Right atrium auricular region (tissue), 2 donors: ENCODE measurements at regions not wholly inside any gene's neighbourhood (a gene's known extent, or its start where the extent isn't known, plus 50 kb on each side); places are given as distances from the start of the nearest gene placed in this dataset.

ENCODE experiments used
- DNase-seq: peaks from one replicate; pipeline ENCODE4 v3.0.0-alpha.2; 2019; ENCODE audit warnings: low spot score
- H3K27ac ChIP-seq, 2 donors: fragments of 200-600 bp; sonication (generic); 1 replicate in 1 of 2; 2 replicates in 1 of 2; pipeline ENCODE4 v1.5.1; 2016 to 2019
- H3K27me3 ChIP-seq, 2 donors: fragments of 200-600 bp; sonication (generic); one replicate each; pipeline versions ENCODE4 v1.5.1 to v1.6.0; 2017 to 2019
- H3K36me3 ChIP-seq: fragments of 200-600 bp; sonication (generic); one replicate; pipeline ENCODE4 v1.5.1; 2016
- H3K4me1 ChIP-seq, 2 donors: fragments of 200-600 bp; sonication (generic); one replicate each; pipeline versions ENCODE4 v1.5.1 to v1.6.0; 2017 to 2019
- H3K4me3 ChIP-seq, 2 donors: fragments of 200-600 bp; sonication (generic); 1 replicate in 1 of 2; 2 replicates in 1 of 2; pipeline ENCODE4 v1.5.1; 2017 to 2019; ENCODE audit warnings: mild to moderate bottlenecking in 1 of 2, moderate library complexity in 1 of 2
- H3K9me3 ChIP-seq, 2 donors: fragments of 200-600 bp; sonication (generic); one replicate each; pipeline ENCODE4 v1.5.1; 2019
- TF ChIP-seq, protein P1 (sequence below), 2 donors: fragments of 200-600 bp; sonication (generic); IDR thresholded peaks; one replicate each; pipeline ENCODE4 v1.5.1; 2019; ENCODE audit warnings: antibody characterized with exemption in 2 of 2

DNA sequence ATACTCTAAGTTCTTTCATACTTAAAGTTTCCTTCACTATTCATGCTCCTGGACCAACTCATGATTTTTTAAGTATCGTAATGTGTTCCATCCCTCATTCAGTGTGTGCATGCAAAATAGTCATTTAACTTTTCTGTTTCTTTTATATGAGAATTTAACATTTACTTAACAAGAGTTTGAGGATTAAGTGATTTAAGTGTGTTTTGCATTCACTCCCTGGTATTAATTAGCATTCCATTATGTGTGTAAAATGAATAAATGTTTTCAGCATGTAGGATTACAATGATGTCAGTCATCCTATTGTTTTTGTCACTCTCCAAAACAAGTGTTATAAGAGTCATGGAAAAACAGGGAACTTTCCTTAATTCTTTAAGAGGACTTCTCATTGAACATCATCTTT, 457.7 kb downstream of the IPMK start:
- no peaks in the 10 kb centered on the region for H3K36me3 ChIP-seq
- no peak for DNase-seq
- H3K4me3 ChIP-seq, result no peak overlapping the region
- H3K27me3 ChIP-seq, result no peaks in the 10 kb centered on the region
- peaks cover 0 to 9% of the 10 kb centered on the region in 2 donors for H3K9me3 ChIP-seq
- H3K4me1 ChIP-seq, result no peaks in the 10 kb centered on the region
- TF ChIP-seq, protein P1, sequence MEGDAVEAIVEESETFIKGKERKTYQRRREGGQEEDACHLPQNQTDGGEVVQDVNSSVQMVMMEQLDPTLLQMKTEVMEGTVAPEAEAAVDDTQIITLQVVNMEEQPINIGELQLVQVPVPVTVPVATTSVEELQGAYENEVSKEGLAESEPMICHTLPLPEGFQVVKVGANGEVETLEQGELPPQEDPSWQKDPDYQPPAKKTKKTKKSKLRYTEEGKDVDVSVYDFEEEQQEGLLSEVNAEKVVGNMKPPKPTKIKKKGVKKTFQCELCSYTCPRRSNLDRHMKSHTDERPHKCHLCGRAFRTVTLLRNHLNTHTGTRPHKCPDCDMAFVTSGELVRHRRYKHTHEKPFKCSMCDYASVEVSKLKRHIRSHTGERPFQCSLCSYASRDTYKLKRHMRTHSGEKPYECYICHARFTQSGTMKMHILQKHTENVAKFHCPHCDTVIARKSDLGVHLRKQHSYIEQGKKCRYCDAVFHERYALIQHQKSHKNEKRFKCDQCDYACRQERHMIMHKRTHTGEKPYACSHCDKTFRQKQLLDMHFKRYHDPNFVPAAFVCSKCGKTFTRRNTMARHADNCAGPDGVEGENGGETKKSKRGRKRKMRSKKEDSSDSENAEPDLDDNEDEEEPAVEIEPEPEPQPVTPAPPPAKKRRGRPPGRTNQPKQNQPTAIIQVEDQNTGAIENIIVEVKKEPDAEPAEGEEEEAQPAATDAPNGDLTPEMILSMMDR (IDR thresholded peaks at IDR 0.05), result no peak
- no peak overlapping the region for H3K27ac ChIP-seq

GRCh38 chr10:57807906-57808305, 459.8 kb downstream of the IPMK start:
- H3K4me1 ChIP-seq, result no peaks in the 10 kb centered on the region
- no peaks in the 10 kb centered on the region for H3K27me3 ChIP-seq
- DNase-seq, result no peak
- no peak overlapping the region for H3K4me3 ChIP-seq
- TF ChIP-seq, protein P1 (IDR thresholded peaks at IDR 0.05), result no peak
- H3K9me3 ChIP-seq, result peaks cover 0 to 9% of the 10 kb centered on the region in 2 donors
- H3K27ac ChIP-seq, result no peak overlapping the region
- no peaks in the 10 kb centered on the region for H3K36me3 ChIP-seq

DNA sequence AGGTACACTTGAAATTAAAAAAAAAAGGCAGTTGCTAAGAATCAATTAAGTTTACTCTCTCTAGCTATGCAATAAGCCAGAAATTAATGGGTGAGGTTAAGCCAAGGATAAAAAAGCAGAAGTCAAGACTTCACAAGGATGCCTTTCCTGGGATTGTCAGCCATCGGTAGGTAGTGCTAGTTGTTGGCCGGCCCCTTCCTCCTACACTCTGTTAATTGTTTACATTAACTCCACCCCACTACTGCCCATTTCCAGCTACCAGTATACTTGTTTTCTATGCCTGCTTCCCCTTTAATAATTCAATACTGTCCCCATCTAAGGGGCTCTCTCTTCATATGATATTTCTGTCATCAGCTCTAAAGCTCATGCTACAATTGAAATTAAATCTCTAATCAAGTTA, 461.0 kb downstream of the IPMK start:
- TF ChIP-seq, protein P1 (IDR thresholded peaks at IDR 0.05), result no peak
- no peak overlapping the region for H3K4me3 ChIP-seq
- peaks cover 0 to 9% of the 10 kb centered on the region in 2 donors for H3K9me3 ChIP-seq
- H3K27ac ChIP-seq, result no peak overlapping the region
- H3K36me3 ChIP-seq, result no peaks in the 10 kb centered on the region
- H3K27me3 ChIP-seq, result no peaks in the 10 kb centered on the region
- H3K4me1 ChIP-seq, result no peaks in the 10 kb centered on the region
- DNase-seq, result no peak

- TF ChIP-seq, protein P1 (IDR thresholded peaks at IDR 0.05), result no peak
- no peak overlapping the region for H3K4me3 ChIP-seq
Measured at GRCh38 chr10:57799625-57800024, 468.1 kb downstream of the IPMK start.

DNA sequence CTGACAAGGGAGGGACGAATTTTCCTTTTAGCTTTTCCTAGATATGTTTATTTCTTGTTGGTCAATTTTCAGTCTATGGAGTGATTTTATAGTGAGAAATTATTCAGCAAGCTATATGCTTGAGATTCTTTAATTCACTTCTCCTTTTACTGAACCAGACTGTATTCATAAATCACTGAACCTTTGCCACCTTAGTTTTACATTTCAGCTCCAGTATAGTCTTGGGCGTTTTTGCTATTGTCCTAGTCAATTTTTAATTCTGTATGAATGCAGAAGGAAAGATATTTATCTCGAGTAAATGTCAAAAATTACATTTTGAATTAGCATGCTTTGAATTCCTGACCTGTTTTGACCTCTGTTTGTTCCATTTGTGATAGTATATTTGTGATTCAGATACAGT, 468.9 kb downstream of the IPMK start:
- Histone ChIP-seq H3K9me3 (no peaks in the 10 kb centered on the region), H3K27ac (no peak overlapping the region), H3K4me1 (no peaks in the 10 kb centered on the region), H3K36me3 (no peaks in the 10 kb centered on the region), H3K27me3 (no peaks in the 10 kb centered on the region), H3K4me3 (no peak overlapping the region)
- DNase-seq, result no peak
- TF ChIP-seq, protein P1 (IDR thresholded peaks at IDR 0.05), result no peak

More at GRCh38 chr10:57799625-57800024, 468.1 kb downstream of the IPMK start:
- no peaks in the 10 kb centered on the region for H3K4me1 ChIP-seq
- H3K9me3 ChIP-seq, result no peaks in the 10 kb centered on the region
- H3K27me3 ChIP-seq, result no peaks in the 10 kb centered on the region
- DNase-seq, result no peak
- no peak overlapping the region for H3K27ac ChIP-seq
- H3K36me3 ChIP-seq, result no peaks in the 10 kb centered on the region

DNA sequence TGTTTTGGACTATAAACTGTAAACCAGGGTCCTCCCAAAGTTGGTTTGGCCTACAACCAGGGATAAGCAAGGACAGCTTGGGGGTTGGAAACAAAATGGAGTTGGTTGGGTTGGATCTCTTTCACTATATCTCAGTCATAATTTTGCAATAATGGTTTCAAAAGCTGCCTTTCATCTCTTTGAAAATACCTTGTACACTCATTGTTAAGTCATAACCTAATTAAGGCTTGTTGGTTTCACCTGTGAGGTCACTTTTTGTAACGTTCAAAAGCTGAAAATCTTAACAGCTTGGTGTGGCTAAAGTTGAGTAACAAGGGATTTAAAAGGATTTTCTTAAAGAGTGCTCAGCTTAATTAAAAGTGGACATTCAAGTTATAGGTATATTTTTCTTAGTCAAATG, 476.1 kb downstream of the IPMK start:
- no peak for DNase-seq
- Histone ChIP-seq H3K4me1 (no peaks in the 10 kb centered on the region), H3K4me3 (no peak overlapping the region), H3K27me3 (no peaks in the 10 kb centered on the region), H3K9me3 (no peaks in the 10 kb centered on the region), H3K36me3 (no peaks in the 10 kb centered on the region), H3K27ac (no peak overlapping the region)
- TF ChIP-seq, protein P1 (IDR thresholded peaks at IDR 0.05), result no peak
